Activated CD4-positive, alpha-beta T cell treated with anti-CD3 and anti-CD28 coated beads, Interleukin-2, amount 50 U/mL, for 16 hours (primary cell): ENCODE measurements at regions not wholly inside any gene's neighbourhood (a gene's known extent, or its start where the extent isn't known, plus 50 kb on each side); places are given as distances from the start of the nearest gene placed in this dataset.

Experiments
- DNase-seq: peaks from one replicate; pipeline ENCODE4 v3.0.0-alpha.2; 2020

DNA sequence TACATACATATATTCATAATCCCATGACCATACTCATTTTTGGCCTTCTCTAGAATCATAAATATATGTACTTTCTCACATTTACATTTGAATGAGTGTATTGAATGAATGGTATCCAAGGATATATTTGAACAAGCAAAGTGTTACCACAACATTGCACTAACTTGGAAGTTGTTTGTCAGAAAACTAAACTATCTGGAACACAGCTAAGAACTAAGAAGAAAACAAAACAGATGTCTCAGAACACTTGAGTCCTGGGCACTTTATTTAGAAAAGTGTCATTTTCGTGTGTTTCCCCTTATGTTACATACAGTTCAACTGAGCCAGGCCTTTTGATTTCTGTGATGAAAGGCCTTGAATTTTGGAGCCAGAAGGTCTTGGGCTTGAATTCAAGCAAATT, 466.7 kb upstream of the FAT1 start:
- DNase-seq: no peak

DNA sequence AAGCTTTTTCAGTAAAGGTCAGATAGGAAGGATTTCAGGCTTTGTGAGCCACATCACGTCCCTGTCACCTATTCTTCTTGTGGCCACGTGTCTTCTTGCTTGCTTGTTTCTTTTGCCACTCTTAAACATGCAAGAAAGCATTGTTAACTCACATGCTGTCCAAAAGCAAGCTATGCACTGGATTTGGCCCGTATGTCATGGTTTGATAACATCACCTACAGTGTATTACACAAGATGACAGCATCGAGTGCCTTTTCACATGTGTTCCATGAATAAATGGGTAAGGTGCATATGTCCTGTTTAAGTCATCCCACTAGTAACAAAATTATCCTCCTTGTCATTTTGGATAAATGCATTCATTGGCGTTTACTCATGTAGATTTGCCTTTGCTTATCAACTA, 468.0 kb upstream of the FAT1 start:
- no peak for DNase-seq

DNA sequence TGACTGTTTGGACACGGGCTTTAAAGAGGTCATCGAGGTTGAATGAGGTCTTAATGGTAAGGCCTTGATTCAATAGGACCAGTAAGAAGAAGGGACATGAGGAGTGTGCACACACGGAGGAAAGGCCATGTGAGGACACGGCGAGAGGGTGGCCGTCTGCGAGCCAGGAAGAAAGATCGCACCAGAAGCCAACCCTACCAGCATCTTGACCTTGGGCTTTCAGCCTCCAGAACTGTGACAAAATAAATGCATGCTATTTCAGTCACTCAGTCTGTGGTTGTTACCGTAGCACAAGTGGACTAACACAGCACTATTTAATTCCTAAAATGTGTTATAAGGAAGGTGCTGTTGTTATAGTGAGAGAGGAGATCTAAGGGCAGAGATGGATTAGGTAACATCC, 468.6 kb upstream of the FAT1 start:
- no peak for DNase-seq

DNA sequence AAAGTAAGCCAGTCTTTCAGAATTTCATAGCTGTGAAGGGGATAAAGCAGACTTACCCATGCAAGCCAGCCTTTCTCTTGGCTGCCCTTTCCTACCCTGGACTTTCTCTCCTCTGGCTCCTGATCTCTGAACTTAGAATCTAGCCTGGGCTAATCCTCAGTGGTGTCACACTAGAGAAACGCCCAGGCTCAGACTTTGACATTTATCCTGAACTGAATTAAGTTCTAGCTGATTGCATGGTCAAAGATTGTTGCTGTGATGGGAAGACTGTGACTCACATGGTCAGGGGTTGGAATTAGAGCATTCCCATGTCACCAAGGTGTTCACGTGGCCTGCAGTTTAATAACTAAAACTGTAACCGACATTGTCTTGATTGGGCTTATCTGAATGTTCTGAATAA, 469.5 kb upstream of the FAT1 start:
- no peak for DNase-seq

DNA sequence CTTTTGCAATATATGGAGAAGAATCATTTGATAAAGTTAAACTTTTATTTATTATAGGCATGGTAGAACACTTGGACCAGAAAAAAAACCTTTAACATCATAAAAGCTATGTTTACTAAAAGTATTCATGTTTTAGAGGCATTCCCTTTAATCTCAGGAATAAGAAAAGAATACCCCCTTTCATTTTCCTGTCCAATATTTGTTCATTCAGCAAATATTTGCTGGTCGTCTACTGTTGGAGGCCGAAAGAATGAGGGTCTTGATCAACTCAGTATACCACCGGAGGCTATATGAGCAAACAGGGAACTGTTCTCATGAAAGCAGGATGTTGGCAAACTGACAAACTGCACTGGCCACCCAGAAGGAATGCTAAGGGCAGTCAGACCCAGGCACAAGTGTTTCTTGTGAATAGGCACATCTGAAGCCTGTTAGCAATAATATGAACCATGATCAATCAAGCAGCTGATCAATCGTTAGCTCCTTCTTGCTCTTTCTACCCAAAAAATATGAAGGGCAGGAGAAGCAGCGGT, 480.8 kb upstream of the FAT1 start:
- DNase-seq: no peak

GRCh38 chr4:187207931-187208330, 484.3 kb upstream of the FAT1 start:
- no peak for DNase-seq

DNA sequence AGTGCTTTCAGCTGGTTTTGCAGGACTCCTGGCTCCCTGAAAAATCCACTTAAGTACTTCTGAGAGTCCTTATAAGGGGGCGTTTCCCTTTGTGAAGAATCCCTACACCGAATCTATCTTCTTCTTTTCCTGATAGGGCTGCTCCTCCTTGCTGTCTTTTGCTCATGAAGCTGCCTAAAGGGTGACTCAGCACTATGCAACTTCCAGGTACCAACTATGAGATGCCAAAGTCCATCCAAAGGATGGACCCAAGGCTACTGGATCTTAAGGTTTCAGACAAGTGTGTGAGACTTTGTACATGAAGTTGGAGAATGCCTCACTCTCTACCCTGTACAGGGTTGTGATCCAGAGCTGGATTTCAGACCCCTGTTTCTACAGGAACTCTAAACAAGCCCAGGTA, 485.0 kb upstream of the FAT1 start:
- no peak for DNase-seq

GRCh38 chr4:187209921-187210613, 486.4 kb upstream of the FAT1 start:
- DNase-seq: no peak

- DNase-seq: no peak
These were observed 488.9 kb upstream of the FAT1 start for GRCh38 chr4:187212446-187213080.

- DNase-seq: no peak
These were observed 491.8 kb upstream of the FAT1 start for GRCh38 chr4:187215438-187215837.

- DNase-seq: no peak
These were observed 495.1 kb upstream of the FAT1 start for GRCh38 chr4:187218705-187219245.

GRCh38 chr4:187224560-187224959, 500.9 kb upstream of the FAT1 start:
- no peak for DNase-seq

- DNase-seq: no peak
These were observed 504.4 kb upstream of the FAT1 start for GRCh38 chr4:187227907-187228704.

GRCh38 chr4:187232196-187232595, 508.5 kb upstream of the FAT1 start:
- no peak for DNase-seq

GRCh38 chr4:187232796-187233195, 509.1 kb upstream of the FAT1 start:
- no peak for DNase-seq

DNA sequence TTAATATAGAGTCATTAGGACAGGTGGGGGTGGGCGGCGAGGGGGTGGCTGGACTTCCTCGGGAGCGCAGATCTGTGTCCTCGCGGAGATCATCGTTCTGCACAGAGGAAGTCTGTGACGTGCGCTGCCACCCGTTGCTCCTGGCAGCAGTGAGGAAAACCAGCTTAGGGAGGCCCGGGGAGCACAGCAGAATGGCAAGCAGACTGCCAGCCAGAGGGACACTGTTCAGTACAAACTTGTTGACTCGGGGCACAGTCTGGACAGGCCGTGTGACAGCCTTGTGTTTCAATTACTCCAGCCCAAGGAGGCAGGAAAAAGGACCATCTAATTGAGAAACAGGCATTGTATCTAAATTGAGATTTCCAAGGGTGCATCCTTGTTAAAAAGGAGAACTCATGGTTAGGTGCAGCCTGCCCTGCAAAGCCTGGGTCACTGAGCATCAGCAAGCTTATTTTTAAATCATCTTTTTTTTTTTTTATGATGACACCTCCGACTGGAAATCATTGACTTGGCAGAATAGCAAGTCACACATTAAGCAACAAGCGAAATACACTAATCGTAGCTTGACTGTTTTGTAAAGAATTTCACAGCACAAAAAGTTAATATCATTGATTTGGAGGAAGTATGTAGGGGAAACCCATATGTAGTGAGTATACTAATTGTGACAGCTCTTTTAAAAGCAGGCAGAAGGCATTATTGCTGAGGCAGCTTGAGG, 512.0 kb upstream of the FAT1 start:
- DNase-seq: no peak

DNA sequence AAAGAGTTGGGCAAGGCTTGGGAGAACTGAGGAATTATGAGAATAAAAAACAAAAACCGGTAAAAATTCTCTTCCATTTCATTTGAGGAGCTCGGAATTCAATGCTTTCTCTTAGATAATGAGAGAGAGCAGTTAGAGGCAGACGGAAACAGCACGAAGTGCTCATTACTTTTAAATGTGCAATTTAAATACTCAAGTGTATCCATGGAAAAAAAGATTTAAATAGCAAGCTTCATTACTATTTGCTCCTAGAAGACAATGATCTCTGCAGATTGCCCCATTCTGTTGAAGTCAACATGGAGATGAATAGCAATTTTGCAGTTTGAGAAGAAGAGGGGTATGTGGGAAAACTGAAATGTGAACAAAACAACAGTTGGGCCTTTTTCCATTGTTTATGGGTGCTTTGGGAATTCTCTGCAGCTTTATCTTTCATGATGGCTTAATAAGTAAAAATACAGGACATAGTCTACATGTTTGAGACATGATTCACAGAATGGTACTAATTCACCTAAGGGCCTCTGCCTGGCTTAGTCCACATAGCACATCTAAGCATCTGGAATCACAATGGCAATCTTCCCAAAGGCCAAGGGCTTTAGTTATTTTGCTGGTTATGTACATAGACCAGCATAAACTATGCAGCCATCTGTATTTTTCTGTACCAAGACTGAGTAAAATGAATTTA, 512.7 kb upstream of the FAT1 start:
- DNase-seq: no peak

DNA sequence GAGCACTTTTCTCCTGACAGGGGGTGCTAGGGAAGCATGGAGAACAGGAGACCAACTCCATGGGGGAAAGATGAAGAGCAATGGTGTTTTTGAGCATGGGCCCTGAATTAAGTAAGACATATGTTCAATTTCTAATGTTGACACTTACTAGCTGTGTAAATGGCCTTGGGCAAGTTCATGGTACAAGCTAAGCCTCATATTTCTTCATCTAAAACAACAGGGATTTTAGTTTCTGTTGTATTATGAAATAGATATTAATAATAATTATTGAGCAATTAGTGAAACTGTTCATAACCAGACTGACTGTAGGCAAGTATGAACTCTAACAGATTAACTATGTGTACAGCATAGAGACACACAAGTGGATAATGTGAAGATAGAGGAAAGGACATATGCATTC, 515.0 kb upstream of the FAT1 start:
- DNase-seq: no peak

DNA sequence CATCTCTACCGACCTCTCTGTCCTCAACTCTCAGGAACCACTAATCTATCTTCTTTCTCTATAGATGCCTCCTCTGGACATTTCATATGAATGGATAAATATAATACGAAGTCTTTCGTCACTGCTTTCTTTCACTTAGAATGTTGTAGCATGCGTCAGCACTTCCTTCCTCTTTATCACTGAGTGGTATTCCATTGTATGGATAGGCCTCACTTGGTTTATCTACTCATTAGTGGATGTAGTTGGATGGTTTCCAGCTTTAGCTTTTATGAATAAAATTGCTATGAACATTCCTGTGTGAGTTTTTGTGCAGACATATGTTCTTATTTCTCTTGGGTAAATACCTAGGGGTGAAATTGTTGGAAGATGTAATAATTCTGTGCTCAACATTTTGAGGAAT, 528.2 kb upstream of the FAT1 start:
- DNase-seq: no peak

- no peak for DNase-seq
These were observed 533.2 kb upstream of the FAT1 start for GRCh38 chr4:187256897-187257296.

DNA sequence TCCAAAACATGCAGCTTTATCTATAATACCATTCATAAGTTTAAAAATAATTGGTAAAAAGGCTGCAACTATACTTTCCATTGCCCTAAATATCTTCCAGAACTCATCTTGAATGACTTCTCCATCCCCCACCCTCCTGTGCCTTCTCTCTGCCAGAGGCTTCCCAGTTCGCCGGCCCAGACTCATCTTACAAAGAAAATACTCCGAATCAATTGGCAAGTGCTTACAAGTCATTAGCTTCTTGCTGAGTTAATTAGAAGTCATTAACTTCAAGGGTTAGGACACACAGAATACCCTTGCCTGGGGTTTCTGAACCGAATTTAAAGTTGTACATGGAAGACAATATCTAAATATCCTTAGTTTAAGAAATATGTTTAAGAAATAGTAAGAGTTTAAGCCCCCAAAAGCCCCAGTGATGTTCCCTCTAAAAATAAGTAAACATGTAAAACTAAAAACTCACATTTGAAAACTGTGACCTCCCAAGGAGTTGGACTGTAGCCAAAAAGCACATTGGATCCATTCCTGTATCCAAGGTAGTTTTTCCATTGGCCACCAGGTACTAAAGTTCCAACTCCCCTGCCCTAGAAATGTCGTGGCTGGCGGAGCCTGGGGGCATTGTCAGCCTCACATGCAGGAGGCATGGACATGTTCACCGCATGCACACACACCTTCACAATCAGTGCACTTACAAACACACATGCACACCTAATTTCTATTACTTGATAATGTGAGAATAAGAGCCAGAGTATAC, 535.2 kb upstream of the FAT1 start:
- no peak for DNase-seq

GRCh38 chr4:187268940-187269339, 545.3 kb upstream of the FAT1 start:
- DNase-seq: no peak
